ENCODE measurements at regions not wholly inside any gene's neighbourhood (a gene's known extent, or its start where the extent isn't known, plus 50 kb on each side); places are given as distances from the start of the nearest gene placed in this dataset.

- no peaks in the 10 kb centered on the region for H3K9me3 ChIP-seq (ENCODE audit: control insufficient read depth, insufficient read depth, low read depth, low read length)
- no peak overlapping the region for H3K4me2 ChIP-seq (ENCODE audit: extremely low read depth, insufficient read depth, low read length)
- no peaks in the 10 kb centered on the region for H3K36me3 ChIP-seq (ENCODE audit: control insufficient read depth, insufficient read depth, low read length)
- no peaks in the 10 kb centered on the region for H4K20me1 ChIP-seq (ENCODE audit: control insufficient read depth, extremely low read depth, insufficient read depth, low read length)
- DNase-seq (ENCODE audit: low read depth in 2 of 2) = peak; percentile 6 to 43
- no peak overlapping the region for H2AFZ ChIP-seq (ENCODE audit: low read length)
- H3K4me1 ChIP-seq (ENCODE audit: control insufficient read depth, extremely low read depth, insufficient read depth, low read length) = no peaks in the 10 kb centered on the region
- H3K79me2 ChIP-seq (ENCODE audit: control insufficient read depth, insufficient read depth, low read length) = no peaks in the 10 kb centered on the region
- no peaks in the 10 kb centered on the region for H3K27me3 ChIP-seq (ENCODE audit: control insufficient read depth, insufficient read depth, low read length)
- H3K9ac ChIP-seq (ENCODE audit: insufficient read depth, low read length) = no peak overlapping the region
- TF ChIP-seq EZH2 (IDR thresholded peaks at IDR 0.05; ENCODE audit: low read length, missing control alignments) = no peak
- TF ChIP-seq CTCF (conservative IDR thresholded peaks at IDR 0.05 in 1 of 2, IDR thresholded peaks at IDR 0.05 in 1 of 2; ENCODE audit: low read depth in 1 of 2, low read length in 2 of 2) = no peak
- no peak overlapping the region for H3K4me3 ChIP-seq (replicated peaks in 1 of 4; ENCODE audit: control extremely low read depth in 1 of 4, insufficient read depth in 1 of 4, low read depth in 3 of 4, low read length in 4 of 4)
- H3K27ac ChIP-seq (ENCODE audit: insufficient read depth, low read length) = no peak overlapping the region
These were observed 153.2 kb upstream of the FGF10 start for GRCh38 chr5:44542470-44542869.

GRCh38 chr5:44539602-44539919 lies 150.3 kb upstream of the FGF10 start:
- no peak for DNase-seq (ENCODE audit: low read depth in 2 of 2)
- TF ChIP-seq CTCF (conservative IDR thresholded peaks at IDR 0.05 in 1 of 2, IDR thresholded peaks at IDR 0.05 in 1 of 2; ENCODE audit: low read depth in 1 of 2, low read length in 2 of 2) = no peak
- no peak for TF ChIP-seq EZH2 (IDR thresholded peaks at IDR 0.05; ENCODE audit: low read length, missing control alignments)
- Histone ChIP-seq H3K4me2 (ENCODE audit: extremely low read depth, insufficient read depth, low read length) (no peak overlapping the region), H3K79me2 (ENCODE audit: control insufficient read depth, insufficient read depth, low read length) (no peaks in the 10 kb centered on the region), H3K4me3 (replicated peaks in 1 of 4; ENCODE audit: control extremely low read depth in 1 of 4, insufficient read depth in 1 of 4, low read depth in 3 of 4, low read length in 4 of 4) (no peak overlapping the region), H3K27me3 (ENCODE audit: control insufficient read depth, insufficient read depth, low read length) (no peaks in the 10 kb centered on the region), H3K4me1 (ENCODE audit: control insufficient read depth, extremely low read depth, insufficient read depth, low read length) (no peaks in the 10 kb centered on the region), H4K20me1 (ENCODE audit: control insufficient read depth, extremely low read depth, insufficient read depth, low read length) (no peaks in the 10 kb centered on the region), H2AFZ (ENCODE audit: low read length) (no peak overlapping the region), H3K36me3 (ENCODE audit: control insufficient read depth, insufficient read depth, low read length) (no peaks in the 10 kb centered on the region), H3K9ac (ENCODE audit: insufficient read depth, low read length) (no peak overlapping the region), H3K27ac (ENCODE audit: insufficient read depth, low read length) (no peak overlapping the region), H3K9me3 (ENCODE audit: control insufficient read depth, insufficient read depth, low read depth, low read length) (no peaks in the 10 kb centered on the region)

GRCh38 chr5:44538797-44539601 lies 149.8 kb upstream of the FGF10 start:
- DNase-seq (ENCODE audit: low read depth in 2 of 2) = no peak
- no peak overlapping the region for H2AFZ ChIP-seq (ENCODE audit: low read length)
- no peak overlapping the region for H3K9ac ChIP-seq (ENCODE audit: insufficient read depth, low read length)
- TF ChIP-seq CTCF (conservative IDR thresholded peaks at IDR 0.05 in 1 of 2, IDR thresholded peaks at IDR 0.05 in 1 of 2; ENCODE audit: low read depth in 1 of 2, low read length in 2 of 2) = no peak
- no peak for TF ChIP-seq EZH2 (IDR thresholded peaks at IDR 0.05; ENCODE audit: low read length, missing control alignments)
- no peaks in the 10 kb centered on the region for H3K36me3 ChIP-seq (ENCODE audit: control insufficient read depth, insufficient read depth, low read length)
- H3K27ac ChIP-seq (ENCODE audit: insufficient read depth, low read length) = no peak overlapping the region
- H3K4me2 ChIP-seq (ENCODE audit: extremely low read depth, insufficient read depth, low read length) = no peak overlapping the region
- H3K27me3 ChIP-seq (ENCODE audit: control insufficient read depth, insufficient read depth, low read length) = no peaks in the 10 kb centered on the region
- H3K9me3 ChIP-seq (ENCODE audit: control insufficient read depth, insufficient read depth, low read depth, low read length) = no peaks in the 10 kb centered on the region
- no peaks in the 10 kb centered on the region for H4K20me1 ChIP-seq (ENCODE audit: control insufficient read depth, extremely low read depth, insufficient read depth, low read length)
- no peak overlapping the region for H3K4me3 ChIP-seq (replicated peaks in 1 of 4; ENCODE audit: control extremely low read depth in 1 of 4, insufficient read depth in 1 of 4, low read depth in 3 of 4, low read length in 4 of 4)
- H3K79me2 ChIP-seq (ENCODE audit: control insufficient read depth, insufficient read depth, low read length) = no peaks in the 10 kb centered on the region
- no peaks in the 10 kb centered on the region for H3K4me1 ChIP-seq (ENCODE audit: control insufficient read depth, extremely low read depth, insufficient read depth, low read length)
